Tibial artery (tissue), 4 donors: ENCODE measurements at regions not wholly inside any gene's neighbourhood (a gene's known extent, or its start where the extent isn't known, plus 50 kb on each side); places are given as distances from the start of the nearest gene placed in this dataset.

Experiments
- DNase-seq, 2 donors: peaks; one replicate each; pipeline ENCODE4 v3.0.0-alpha.2; 2019
- H3K27ac ChIP-seq, 2 donors: fragments of 200-600 bp; sonication (generic) in 1 of 2; 1 replicate in 1 of 2; 2 replicates in 1 of 2; pipeline ENCODE4 v1.5.1; 2018 to 2019; ENCODE audit warnings: mild to moderate bottlenecking in 1 of 2
- H3K27me3 ChIP-seq, 2 donors: fragments of 200-600 bp; sonication (generic) in 1 of 2; one replicate each; pipeline versions ENCODE4 v1.5.1 to v1.6.0; 2016 to 2019
- H3K36me3 ChIP-seq, 3 donors: fragments of 200-600 bp; sonication (generic) in 2 of 3; one replicate each; pipeline ENCODE4 v1.5.1; 2016 to 2019; ENCODE audit warnings: mild to moderate bottlenecking in 2 of 3
- H3K4me1 ChIP-seq, 4 donors: fragments of 200-600 bp; sonication (generic) in 2 of 4; 1 replicate in 3 of 4; 2 replicates in 1 of 4; pipeline ENCODE4 v1.5.1; 2016 to 2019
- H3K4me3 ChIP-seq, 2 donors: fragments of 200-600 bp; sonication (generic) in 1 of 2; 1 replicate in 1 of 2; 2 replicates in 1 of 2; pipeline ENCODE4 v1.5.1; 2018 to 2019; ENCODE audit warnings: mild to moderate bottlenecking in 2 of 2
- H3K9me3 ChIP-seq, 3 donors: fragments of 200-600 bp; sonication (generic) in 1 of 3; one replicate each; pipeline ENCODE4 v1.5.1; 2016 to 2019
- intact Hi-C: fragments of 100-400 bp; cut with DNase I; formaldehyde crosslinking; loops from one replicate; pipeline ENCODE4 v1.15.0; 2023; ENCODE audit warnings: low total_unique reads
- TF ChIP-seq, protein P1 (sequence below), 2 experiments: fragments of 200-600 bp in 1 of 2; fragments of 450-650 bp in 1 of 2; IDR thresholded peaks; one replicate each; pipeline ENCODE4 v1.5.1; 2017 to 2019; ENCODE audit warnings: antibody characterized with exemption in 2 of 2, mild to moderate bottlenecking in 1 of 2, moderate library complexity in 1 of 2

DNA sequence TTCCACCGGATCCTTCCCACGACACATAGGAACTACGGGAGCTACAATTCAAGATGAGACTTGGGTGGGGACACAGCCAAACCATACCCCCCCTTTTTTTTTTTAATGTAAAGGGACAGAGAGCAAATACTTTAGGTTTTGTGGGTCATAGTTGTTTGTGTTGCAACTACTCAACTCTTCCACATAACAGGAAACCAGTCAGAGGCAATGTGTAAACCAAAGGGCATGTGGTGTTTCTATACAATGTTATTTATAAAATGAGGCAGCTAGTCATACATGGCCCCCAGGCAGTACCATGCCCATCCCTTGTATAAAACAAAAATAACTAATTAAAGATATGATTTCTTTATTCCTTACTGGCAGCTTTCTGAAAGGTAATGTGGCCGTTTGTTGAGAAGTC, 845.4 kb upstream of the ADAMTS5 start:
- no peaks in the 10 kb centered on the region for H3K4me1 ChIP-seq
- intact Hi-C loops = no loop called here
- H3K27me3 ChIP-seq = no peaks in the 10 kb centered on the region
- H3K36me3 ChIP-seq = no peaks in the 10 kb centered on the region
- DNase-seq = no peak
- no peaks in the 10 kb centered on the region for H3K9me3 ChIP-seq
- H3K27ac ChIP-seq = no peak overlapping the region
- H3K4me3 ChIP-seq = no peak overlapping the region
- TF ChIP-seq, protein P1, sequence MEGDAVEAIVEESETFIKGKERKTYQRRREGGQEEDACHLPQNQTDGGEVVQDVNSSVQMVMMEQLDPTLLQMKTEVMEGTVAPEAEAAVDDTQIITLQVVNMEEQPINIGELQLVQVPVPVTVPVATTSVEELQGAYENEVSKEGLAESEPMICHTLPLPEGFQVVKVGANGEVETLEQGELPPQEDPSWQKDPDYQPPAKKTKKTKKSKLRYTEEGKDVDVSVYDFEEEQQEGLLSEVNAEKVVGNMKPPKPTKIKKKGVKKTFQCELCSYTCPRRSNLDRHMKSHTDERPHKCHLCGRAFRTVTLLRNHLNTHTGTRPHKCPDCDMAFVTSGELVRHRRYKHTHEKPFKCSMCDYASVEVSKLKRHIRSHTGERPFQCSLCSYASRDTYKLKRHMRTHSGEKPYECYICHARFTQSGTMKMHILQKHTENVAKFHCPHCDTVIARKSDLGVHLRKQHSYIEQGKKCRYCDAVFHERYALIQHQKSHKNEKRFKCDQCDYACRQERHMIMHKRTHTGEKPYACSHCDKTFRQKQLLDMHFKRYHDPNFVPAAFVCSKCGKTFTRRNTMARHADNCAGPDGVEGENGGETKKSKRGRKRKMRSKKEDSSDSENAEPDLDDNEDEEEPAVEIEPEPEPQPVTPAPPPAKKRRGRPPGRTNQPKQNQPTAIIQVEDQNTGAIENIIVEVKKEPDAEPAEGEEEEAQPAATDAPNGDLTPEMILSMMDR (IDR thresholded peaks at IDR 0.05) = no peak

DNA sequence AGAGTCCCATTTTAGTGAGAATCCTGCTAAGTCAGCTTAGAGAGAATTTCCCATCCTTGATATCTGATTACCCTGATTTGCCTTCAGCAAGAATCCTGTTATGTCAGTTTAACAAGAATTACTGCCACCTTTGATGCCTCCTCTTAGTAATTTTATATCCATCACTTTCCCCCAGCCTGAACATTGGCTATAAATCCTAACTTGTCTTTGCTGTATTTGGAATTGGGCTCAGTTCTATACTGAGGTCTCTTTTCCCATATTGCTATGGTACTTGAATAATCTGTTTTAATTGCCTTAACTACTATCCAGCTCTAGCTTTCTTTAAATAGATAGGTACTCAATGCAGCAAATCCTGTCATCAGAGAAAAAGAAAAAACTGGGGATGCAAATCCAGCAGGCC, 842.0 kb upstream of the ADAMTS5 start:
- intact Hi-C loops = no loop called here
- no peak for DNase-seq
- Histone ChIP-seq H3K27me3 (no peaks in the 10 kb centered on the region), H3K9me3 (no peaks in the 10 kb centered on the region), H3K27ac (no peak overlapping the region), H3K4me3 (no peak overlapping the region), H3K4me1 (peaks cover 0 to 7% (median 0%) of the 10 kb centered on the region in 4 donors), H3K36me3 (no peaks in the 10 kb centered on the region)
- TF ChIP-seq, protein P1 (IDR thresholded peaks at IDR 0.05) = no peak

DNA sequence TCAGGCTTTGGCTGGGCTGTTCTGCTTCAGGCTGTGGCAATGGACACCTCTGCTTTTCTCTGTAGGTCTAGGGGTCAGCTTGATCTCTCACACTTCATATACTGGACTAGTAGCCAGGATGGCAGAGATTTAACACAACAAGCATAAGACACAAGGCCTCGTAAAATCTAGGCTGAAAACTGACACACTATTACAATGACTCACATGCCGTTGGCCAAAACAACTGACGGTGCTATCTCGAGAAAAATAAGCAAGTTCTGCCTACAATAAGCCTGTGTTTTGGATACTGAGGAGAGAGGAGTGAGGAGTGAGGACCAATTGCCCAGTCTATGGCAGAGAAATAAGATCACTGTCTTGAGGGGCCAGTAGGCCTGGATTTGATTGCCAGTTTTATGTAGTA, 840.7 kb upstream of the ADAMTS5 start:
- no peak overlapping the region for H3K27ac ChIP-seq
- H3K4me1 ChIP-seq = peaks cover 0 to 7% (median 0%) of the 10 kb centered on the region in 4 donors
- H3K27me3 ChIP-seq = no peaks in the 10 kb centered on the region
- no peak overlapping the region for H3K4me3 ChIP-seq
- TF ChIP-seq, protein P1 (IDR thresholded peaks at IDR 0.05) = no peak
- H3K36me3 ChIP-seq = no peaks in the 10 kb centered on the region
- H3K9me3 ChIP-seq = no peaks in the 10 kb centered on the region
- DNase-seq = no peak
- intact Hi-C loops = no loop called here

DNA sequence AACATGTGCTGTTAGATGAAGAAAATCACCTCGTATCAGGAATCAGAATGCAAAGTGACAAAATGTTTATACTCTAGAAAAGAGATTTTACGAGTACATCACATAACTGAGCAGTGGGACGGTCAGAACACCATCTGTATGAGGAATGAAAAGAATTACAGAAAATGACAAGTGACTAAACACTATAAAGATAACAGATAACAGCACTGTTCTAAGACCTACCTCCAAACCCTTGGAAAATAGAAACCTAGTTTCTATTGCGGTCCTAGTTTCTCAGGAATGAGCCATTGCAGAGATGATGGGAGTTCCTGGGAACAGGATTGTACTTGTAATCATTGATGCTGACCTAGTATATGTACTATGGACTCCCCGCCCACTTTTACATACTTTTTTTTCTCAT, 839.4 kb upstream of the ADAMTS5 start:
- H3K4me1 ChIP-seq = peaks cover 0 to 7% (median 0%) of the 10 kb centered on the region in 4 donors
- no peaks in the 10 kb centered on the region for H3K36me3 ChIP-seq
- TF ChIP-seq, protein P1 (IDR thresholded peaks at IDR 0.05) = no peak
- no peak for DNase-seq
- no peaks in the 10 kb centered on the region for H3K9me3 ChIP-seq
- H3K27me3 ChIP-seq = no peaks in the 10 kb centered on the region
- no peak overlapping the region for H3K27ac ChIP-seq
- intact Hi-C loops = no loop called here
- H3K4me3 ChIP-seq = no peak overlapping the region

DNA sequence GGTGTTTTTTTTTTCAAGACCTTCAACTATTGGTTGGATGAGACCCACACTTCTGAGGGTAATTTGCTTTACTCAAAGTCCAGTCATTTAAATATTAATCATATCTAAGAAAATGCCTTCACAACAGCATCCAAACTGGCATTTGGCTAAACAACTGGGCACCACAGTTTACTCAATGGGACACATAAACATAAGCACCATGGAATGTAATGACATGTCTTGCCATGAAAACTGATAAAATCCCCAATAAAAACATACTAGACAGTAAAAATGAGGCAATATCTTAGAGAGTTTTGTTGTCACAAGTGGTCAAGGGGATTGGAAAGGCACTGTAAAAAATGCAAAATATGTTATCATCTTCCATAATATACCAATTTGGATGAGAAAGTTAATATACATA, 838.8 kb upstream of the ADAMTS5 start:
- TF ChIP-seq, protein P1 (IDR thresholded peaks at IDR 0.05) = no peak
- Histone ChIP-seq H3K9me3 (no peaks in the 10 kb centered on the region), H3K27ac (no peak overlapping the region), H3K36me3 (no peaks in the 10 kb centered on the region), H3K4me1 (peaks cover 0 to 7% (median 0%) of the 10 kb centered on the region in 4 donors), H3K4me3 (no peak overlapping the region), H3K27me3 (no peaks in the 10 kb centered on the region)
- no peak for DNase-seq
- intact Hi-C loops = no loop called here

DNA sequence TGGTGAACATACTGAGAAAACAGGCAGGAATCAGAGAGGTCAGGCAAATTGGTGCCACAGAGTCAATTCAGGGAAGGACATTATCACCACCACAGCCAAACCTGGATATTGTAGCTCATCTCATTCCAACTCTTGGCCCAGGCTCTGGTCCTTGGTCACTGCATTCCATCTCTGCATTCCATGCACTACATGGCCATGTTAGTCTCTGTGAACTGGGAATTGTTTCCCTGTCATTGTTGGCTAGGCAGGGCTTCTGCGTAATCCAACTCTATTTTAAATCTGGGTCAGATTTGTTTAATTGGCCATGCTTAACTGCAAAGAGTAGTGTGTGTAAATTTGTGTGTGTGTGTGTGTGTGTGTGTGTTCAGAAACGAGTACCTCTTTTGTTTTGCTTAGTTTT, 837.6 kb upstream of the ADAMTS5 start:
- intact Hi-C loops = no loop called here

More for the DNA sequence above, 837.6 kb upstream of the ADAMTS5 start:
- Histone ChIP-seq H3K4me3 (no peak overlapping the region), H3K9me3 (no peaks in the 10 kb centered on the region), H3K27me3 (no peaks in the 10 kb centered on the region), H3K4me1 (peaks cover 0 to 7% (median 0%) of the 10 kb centered on the region in 4 donors), H3K27ac (no peak overlapping the region), H3K36me3 (no peaks in the 10 kb centered on the region)
- TF ChIP-seq, protein P1 (IDR thresholded peaks at IDR 0.05) = no peak
- DNase-seq = no peak
